ENCODE measurements at regions not wholly inside any gene's neighbourhood (a gene's known extent, or its start where the extent isn't known, plus 50 kb on each side); places are given as distances from the start of the nearest gene placed in this dataset.

GRCh38 chr4:174398728-174399127, 115.0 kb downstream of the CEP44 start:
- ATAC-seq: no peak
- no TSS peak for BruUV-seq (replicated peaks)
- Histone ChIP-seq H3K4me3 (ENCODE audit: low read depth in 2 of 2, low read length in 2 of 2) (no peak overlapping the region), H3K27me3 (ENCODE audit: control insufficient read depth, insufficient read depth, low read length) (no peaks in the 10 kb centered on the region), H3K27ac (ENCODE audit: low read length) (no peak overlapping the region), H3K36me3 (ENCODE audit: control insufficient read depth, insufficient read depth, low read length) (no peaks in the 10 kb centered on the region), H3K4me1 (ENCODE audit: control insufficient read depth, insufficient read depth, low read length) (no peaks in the 10 kb centered on the region), H3K9me3 (ENCODE audit: control insufficient read depth, insufficient read depth, low read depth, low read length) (no peaks in the 10 kb centered on the region)
- ChIA-PET POLR2A (no interaction called here), CTCF (no interaction called here)
- TF ChIP-seq TCF7L2 (IDR thresholded peaks at IDR 0.05; ENCODE audit: low read depth, low read length): no peak
- no peak for TF ChIP-seq CTCF (IDR thresholded peaks at IDR 0.05)
- TF ChIP-seq POLR2AphosphoS5 (IDR thresholded peaks at IDR 0.05; ENCODE audit: low read depth, low read length): no peak
- no peak for TF ChIP-seq REST (IDR thresholded peaks at IDR 0.05; ENCODE audit: insufficient read depth in 1 of 2, low read depth in 2 of 2, low read length in 1 of 2)
- TF ChIP-seq SIN3A (IDR thresholded peaks at IDR 0.05; ENCODE audit: borderline replicate concordance, insufficient read depth, low read depth, low read length): no peak
- intact Hi-C loops (cut with micrococcal nuclease; ENCODE audit: unreplicated experiment) (no loop called here), in situ Hi-C loops (cut with HindIII; ENCODE audit: low pct_unique_long_range_greater_than_20kb, low sequenced_read_pairs) (no loop called here)
- DNase-seq (ENCODE audit: low read depth, low spot score): no peak

DNA sequence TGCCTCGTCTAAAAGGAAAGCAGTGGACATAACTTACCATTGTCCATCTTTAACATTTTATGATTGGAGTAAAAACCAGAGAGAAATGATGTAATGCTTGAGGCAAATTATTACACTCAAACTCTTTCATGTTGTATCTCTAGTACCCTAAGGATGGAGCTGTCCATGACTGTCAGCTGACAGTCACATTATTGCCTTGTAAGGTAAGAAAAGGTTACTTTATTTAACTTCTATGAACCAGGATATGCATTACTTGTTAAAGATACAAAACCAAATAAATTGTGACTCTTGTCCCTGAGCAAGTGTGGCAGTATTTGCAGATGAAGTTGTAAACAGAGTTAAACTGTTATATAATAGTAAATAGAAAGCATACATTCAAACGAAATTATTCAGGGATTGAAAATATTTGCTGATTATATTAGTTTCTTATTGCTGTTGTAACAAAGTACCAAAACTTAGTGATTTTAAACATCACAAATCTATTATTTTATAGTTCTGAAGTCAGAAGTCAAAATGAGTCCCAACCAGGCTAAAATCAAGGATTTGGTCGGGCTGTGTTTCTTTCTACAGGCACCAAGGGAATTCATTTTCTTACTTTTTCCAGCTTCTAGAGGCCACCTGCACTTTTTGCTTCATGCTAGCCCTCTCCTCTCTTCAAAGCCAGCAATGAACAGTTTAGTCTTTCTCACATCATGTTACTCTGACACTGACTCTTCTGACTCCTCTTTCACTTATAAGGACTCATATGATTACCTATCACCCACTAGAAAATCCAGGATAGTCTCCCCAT, 113.8 kb downstream of the CEP44 start:
- H3K9me3 ChIP-seq (ENCODE audit: control insufficient read depth, insufficient read depth, low read depth, low read length): no peaks in the 10 kb centered on the region
- intact Hi-C loops (cut with micrococcal nuclease; ENCODE audit: unreplicated experiment) (no loop called here), in situ Hi-C loops (cut with HindIII; ENCODE audit: low pct_unique_long_range_greater_than_20kb, low sequenced_read_pairs) (no loop called here)
- POLR2A ChIA-PET: no interaction called here
- no peaks in the 10 kb centered on the region for H3K4me1 ChIP-seq (ENCODE audit: control insufficient read depth, insufficient read depth, low read length)
- no TSS peak for BruUV-seq (replicated peaks)
- H3K27me3 ChIP-seq (ENCODE audit: control insufficient read depth, insufficient read depth, low read length): no peaks in the 10 kb centered on the region
- H3K36me3 ChIP-seq (ENCODE audit: control insufficient read depth, insufficient read depth, low read length): no peaks in the 10 kb centered on the region
- CTCF ChIA-PET: no interaction called here
- H3K27ac ChIP-seq (ENCODE audit: low read length): no peak overlapping the region
- no peak for DNase-seq (ENCODE audit: low read depth, low spot score)
- ATAC-seq: no peak
- no peak overlapping the region for H3K4me3 ChIP-seq (ENCODE audit: low read depth in 2 of 2, low read length in 2 of 2)
- no peak for TF ChIP-seq SIN3A (IDR thresholded peaks at IDR 0.05; ENCODE audit: borderline replicate concordance, insufficient read depth, low read depth, low read length)
- no peak for TF ChIP-seq TCF7L2 (IDR thresholded peaks at IDR 0.05; ENCODE audit: low read depth, low read length)
- TF ChIP-seq CTCF (IDR thresholded peaks at IDR 0.05): no peak
- TF ChIP-seq POLR2AphosphoS5 (IDR thresholded peaks at IDR 0.05; ENCODE audit: low read depth, low read length): no peak
- TF ChIP-seq REST (IDR thresholded peaks at IDR 0.05; ENCODE audit: insufficient read depth in 1 of 2, low read depth in 2 of 2, low read length in 1 of 2): no peak

Measured in Panc1 (cell line).